Mammary epithelial cell (primary cell): ENCODE measurements at regions not wholly inside any gene's neighbourhood (a gene's known extent, or its start where the extent isn't known, plus 50 kb on each side); places are given as distances from the start of the nearest gene placed in this dataset.

Source experiments
- CTCF ChIP-seq, 2 donors: IDR thresholded peaks in 1 of 2; conservative IDR thresholded peaks in 1 of 2; 2 replicates each; pipeline ENCODE4 v1.5.1; 2011 to 2012; ENCODE audit warnings: inconsistent platforms in 2 of 2, low read length in 2 of 2, mild to moderate bottlenecking in 2 of 2, control low read depth in 1 of 2, low read depth in 1 of 2; ENCODE audit not compliant: insufficient read depth in 1 of 2; ENCODE audit errors: extremely low read depth in 1 of 2
- EZH2 ChIP-seq: IDR thresholded peaks from 2 replicates; pipeline ENCODE4 v1.6.1; 2012; ENCODE audit warnings: low read length, inconsistent platforms, borderline replicate concordance

- TF ChIP-seq CTCF (conservative IDR thresholded peaks at IDR 0.05 in 1 of 2, IDR thresholded peaks at IDR 0.05 in 1 of 2; ENCODE audit: extremely low read depth in 1 of 2, insufficient read depth in 1 of 2, low read depth in 1 of 2, low read length in 2 of 2) (no peak), EZH2 (no peak)
Observed at GRCh38 chr2:139083121-139083520, 302.9 kb upstream of the NXPH2 start.
